GM18867 (cell line): ENCODE measurements at regions not wholly inside any gene's neighbourhood (a gene's known extent, or its start where the extent isn't known, plus 50 kb on each side); places are given as distances from the start of the nearest gene placed in this dataset.

Experiments used
- ATAC-seq: cut with Tn5 transposase; IDR thresholded peaks from one replicate; pipeline ENCODE4 v1.9.1; 2021; ENCODE audit warnings: mild to moderate bottlenecking, moderate library complexity; ENCODE audit not compliant: unreplicated experiment

DNA sequence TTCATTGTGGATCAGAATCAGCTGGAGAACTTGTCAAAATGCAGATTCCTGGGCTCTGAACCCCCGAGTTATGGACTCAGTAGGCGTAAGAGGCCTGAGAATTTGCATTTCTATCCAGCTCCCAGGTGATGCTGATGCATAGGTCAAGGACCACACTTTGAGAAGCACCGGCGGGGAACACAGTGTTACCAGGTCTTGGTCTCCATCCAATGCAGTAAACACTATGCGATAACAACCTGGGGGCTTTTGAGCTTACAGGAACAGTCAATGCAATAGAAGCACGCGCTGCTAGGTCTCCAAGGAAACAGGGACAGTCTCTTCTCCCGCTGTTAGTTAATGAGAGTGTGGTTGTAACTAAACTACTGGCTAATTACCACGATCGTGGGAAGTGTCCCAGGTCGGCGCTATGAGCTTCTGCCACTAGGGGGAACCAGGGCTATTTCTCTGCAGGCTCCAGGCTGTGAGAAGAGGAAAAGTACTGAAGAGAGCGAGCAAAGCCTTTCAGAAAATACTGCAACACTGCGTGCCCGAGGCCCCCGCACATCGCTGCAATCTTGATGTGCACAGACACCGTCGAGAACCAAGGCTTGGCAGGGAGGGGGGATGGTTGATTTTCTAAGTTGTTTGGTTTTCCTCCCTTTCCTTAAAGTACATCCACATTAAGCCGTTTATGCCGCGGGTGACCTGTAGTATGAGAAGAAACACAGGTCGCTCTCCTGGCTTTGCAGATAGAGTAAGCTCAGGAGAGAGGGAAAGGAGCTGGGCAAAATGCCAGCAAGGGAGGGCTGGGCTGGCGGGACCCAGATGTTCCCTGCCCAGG is 52.0 kb upstream of the KCNA1 start:
- ATAC-seq: no peak

DNA sequence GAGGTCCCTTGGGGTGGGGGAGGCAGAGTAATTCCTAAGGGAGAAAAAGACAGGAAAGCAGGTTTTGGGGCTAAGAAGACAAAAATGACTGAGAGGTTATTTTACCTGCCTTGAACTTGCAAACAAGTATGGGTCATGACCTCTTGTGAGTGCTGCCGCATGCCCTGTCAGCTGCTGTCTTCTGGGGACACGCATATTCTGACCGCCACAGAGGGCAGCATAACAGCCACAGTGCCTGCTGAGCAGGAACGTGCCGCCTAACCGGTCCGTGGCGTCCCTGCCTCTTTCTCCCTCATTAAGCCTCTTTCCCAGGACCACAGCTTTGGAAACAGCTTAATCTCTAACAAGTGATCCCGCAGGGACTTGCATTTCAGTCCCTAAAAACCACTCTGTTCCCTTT is 51.3 kb upstream of the KCNA1 start:
- no peak for ATAC-seq

DNA sequence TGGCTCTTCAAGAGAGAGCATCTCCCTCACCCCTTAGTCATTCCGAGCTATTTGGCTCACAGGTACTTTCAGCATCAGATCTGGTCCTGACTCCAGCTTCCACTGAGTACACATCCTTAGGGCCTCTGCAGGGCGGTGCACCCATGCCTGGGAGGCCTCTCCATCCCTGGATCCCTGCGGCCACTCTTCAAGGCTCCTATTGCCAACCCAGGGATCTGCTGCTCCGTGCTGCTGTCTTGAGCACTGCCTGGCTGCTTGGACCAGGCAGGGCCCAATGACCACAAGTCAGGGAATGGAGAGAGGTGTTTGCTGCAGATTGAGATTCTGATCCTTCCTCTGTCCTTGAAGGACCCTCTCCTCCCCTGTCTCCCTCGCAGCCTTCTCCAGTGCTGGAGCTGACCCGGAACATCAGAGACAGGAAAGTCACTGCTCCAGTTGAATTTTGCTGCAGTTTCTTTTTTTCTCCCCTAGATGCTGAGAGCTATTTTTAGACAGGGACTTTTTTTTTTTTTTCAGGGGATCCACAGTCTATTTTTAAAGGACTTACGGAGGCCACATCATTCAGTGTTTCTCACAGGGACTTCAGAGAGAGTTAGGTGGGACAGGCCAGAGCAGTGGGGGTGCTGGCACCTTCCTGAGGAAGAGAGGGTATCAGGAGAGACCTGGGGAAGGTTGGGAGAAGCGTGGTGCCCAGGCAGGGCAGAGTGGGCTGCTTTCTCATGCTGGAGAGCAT is 50.1 kb upstream of the KCNA1 start:
- no peak for ATAC-seq
